ENCODE measurements at regions not wholly inside any gene's neighbourhood (a gene's known extent, or its start where the extent isn't known, plus 50 kb on each side); places are given as distances from the start of the nearest gene placed in this dataset.

DNA sequence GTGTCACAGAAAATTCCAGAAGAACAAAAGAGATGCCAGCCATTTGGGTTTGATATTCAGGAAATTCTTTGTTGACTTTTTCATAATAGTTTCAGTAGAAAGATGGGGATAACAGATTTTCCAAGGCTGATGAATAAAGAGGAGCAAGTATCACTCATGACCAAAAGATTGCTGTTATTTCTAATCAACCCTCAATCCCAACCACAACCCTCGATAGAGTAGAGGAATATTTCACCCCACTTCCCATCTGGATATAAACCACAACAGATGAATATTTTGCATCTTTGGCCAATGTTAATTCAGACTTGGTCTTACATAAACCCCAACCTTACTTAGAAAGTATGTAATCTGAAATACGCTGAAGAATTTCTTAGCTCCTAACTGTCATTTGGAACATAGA, 232.4 kb downstream of the SEC16B start:
- TF ChIP-seq, protein P1, sequence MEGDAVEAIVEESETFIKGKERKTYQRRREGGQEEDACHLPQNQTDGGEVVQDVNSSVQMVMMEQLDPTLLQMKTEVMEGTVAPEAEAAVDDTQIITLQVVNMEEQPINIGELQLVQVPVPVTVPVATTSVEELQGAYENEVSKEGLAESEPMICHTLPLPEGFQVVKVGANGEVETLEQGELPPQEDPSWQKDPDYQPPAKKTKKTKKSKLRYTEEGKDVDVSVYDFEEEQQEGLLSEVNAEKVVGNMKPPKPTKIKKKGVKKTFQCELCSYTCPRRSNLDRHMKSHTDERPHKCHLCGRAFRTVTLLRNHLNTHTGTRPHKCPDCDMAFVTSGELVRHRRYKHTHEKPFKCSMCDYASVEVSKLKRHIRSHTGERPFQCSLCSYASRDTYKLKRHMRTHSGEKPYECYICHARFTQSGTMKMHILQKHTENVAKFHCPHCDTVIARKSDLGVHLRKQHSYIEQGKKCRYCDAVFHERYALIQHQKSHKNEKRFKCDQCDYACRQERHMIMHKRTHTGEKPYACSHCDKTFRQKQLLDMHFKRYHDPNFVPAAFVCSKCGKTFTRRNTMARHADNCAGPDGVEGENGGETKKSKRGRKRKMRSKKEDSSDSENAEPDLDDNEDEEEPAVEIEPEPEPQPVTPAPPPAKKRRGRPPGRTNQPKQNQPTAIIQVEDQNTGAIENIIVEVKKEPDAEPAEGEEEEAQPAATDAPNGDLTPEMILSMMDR (IDR thresholded peaks at IDR 0.05), result no peak
- TF ChIP-seq POLR2A (IDR thresholded peaks at IDR 0.05), result no peak
- TF ChIP-seq POLR2AphosphoS5 (IDR thresholded peaks at IDR 0.05), result no peak
